ENCODE measurements at regions not wholly inside any gene's neighbourhood (a gene's known extent, or its start where the extent isn't known, plus 50 kb on each side); places are given as distances from the start of the nearest gene placed in this dataset.
A peak's percentile ranks its signal among the peaks of the same experiment; 100 is the strongest.

- Histone ChIP-seq H3K4me3 (ENCODE audit: low read depth in 1 of 5, low read length in 5 of 5) (no peak overlapping the region), H3K27ac (ENCODE audit: low read depth, low read length) (no peak overlapping the region), H3K27me3 (ENCODE audit: control insufficient read depth in 5 of 5, insufficient read depth in 4 of 5, low read length in 5 of 5) (no peaks in the 10 kb centered on the region), H3K9ac (ENCODE audit: low read length in 5 of 5) (no peak overlapping the region), H3K4me1 (ENCODE audit: control insufficient read depth in 5 of 5, insufficient read depth in 5 of 5, low read length in 5 of 5) (peaks cover 0 to 5% (median 0%) of the 10 kb centered on the region in 5 donors), H3K9me3 (ENCODE audit: control insufficient read depth in 5 of 5, low read length in 5 of 5) (no peaks in the 10 kb centered on the region), H3K36me3 (ENCODE audit: control insufficient read depth in 5 of 5, insufficient read depth in 5 of 5, low read length in 5 of 5) (no peaks in the 10 kb centered on the region)
Observed at GRCh38 chr6:90375681-90376439, 79.2 kb upstream of the BACH2 start.

- H3K27ac ChIP-seq (ENCODE audit: low read depth, low read length): no peak overlapping the region
- H3K36me3 ChIP-seq (ENCODE audit: control insufficient read depth in 5 of 5, insufficient read depth in 5 of 5, low read length in 5 of 5): no peaks in the 10 kb centered on the region
Observed at GRCh38 chr6:90374201-90374600, 77.6 kb upstream of the BACH2 start.

DNA sequence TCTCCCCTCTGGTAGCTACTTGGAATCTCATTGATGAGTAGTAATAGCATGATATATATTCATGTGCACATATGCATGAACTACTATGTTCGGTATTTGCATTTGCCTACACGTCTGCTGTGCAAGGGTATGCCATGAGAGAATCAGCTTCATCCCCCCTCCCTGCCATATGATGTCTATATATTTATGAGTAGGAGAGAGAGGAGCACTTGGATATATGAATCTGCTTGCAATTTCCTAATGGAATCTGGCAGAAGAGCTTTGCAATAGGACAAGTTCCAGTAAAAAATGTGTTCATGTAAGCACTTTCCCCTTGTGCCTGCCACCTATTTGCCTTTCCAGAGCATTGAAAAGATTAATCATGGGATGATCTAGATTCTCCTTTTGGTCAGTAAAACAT lies 76.2 kb upstream of the BACH2 start:
- H3K27ac ChIP-seq (ENCODE audit: low read depth, low read length): no peak overlapping the region
- no peaks in the 10 kb centered on the region for H3K36me3 ChIP-seq (ENCODE audit: control insufficient read depth in 5 of 5, insufficient read depth in 5 of 5, low read length in 5 of 5)
- H3K4me3 ChIP-seq (ENCODE audit: low read depth in 1 of 5, low read length in 5 of 5): no peak overlapping the region
- no peaks in the 10 kb centered on the region for H3K27me3 ChIP-seq (ENCODE audit: control insufficient read depth in 5 of 5, insufficient read depth in 4 of 5, low read length in 5 of 5)
- no peak overlapping the region for H3K9ac ChIP-seq (ENCODE audit: low read length in 5 of 5)
- peaks cover 0 to 15% (median 7%) of the 10 kb centered on the region in 5 donors for H3K4me1 ChIP-seq (ENCODE audit: control insufficient read depth in 5 of 5, insufficient read depth in 5 of 5, low read length in 5 of 5)
- H3K9me3 ChIP-seq (ENCODE audit: control insufficient read depth in 5 of 5, low read length in 5 of 5): no peaks in the 10 kb centered on the region

More at GRCh38 chr6:90374201-90374600, 77.6 kb upstream of the BACH2 start:
- H3K4me1 ChIP-seq (ENCODE audit: control insufficient read depth in 5 of 5, insufficient read depth in 5 of 5, low read length in 5 of 5): peaks cover 0 to 9% (median 3%) of the 10 kb centered on the region in 5 donors
- no peaks in the 10 kb centered on the region for H3K27me3 ChIP-seq (ENCODE audit: control insufficient read depth in 5 of 5, insufficient read depth in 4 of 5, low read length in 5 of 5)
- H3K9me3 ChIP-seq (ENCODE audit: control insufficient read depth in 5 of 5, low read length in 5 of 5): no peaks in the 10 kb centered on the region
- H3K4me3 ChIP-seq (ENCODE audit: low read depth in 1 of 5, low read length in 5 of 5): no peak overlapping the region
- H3K9ac ChIP-seq (ENCODE audit: low read length in 5 of 5): no peak overlapping the region

DNA sequence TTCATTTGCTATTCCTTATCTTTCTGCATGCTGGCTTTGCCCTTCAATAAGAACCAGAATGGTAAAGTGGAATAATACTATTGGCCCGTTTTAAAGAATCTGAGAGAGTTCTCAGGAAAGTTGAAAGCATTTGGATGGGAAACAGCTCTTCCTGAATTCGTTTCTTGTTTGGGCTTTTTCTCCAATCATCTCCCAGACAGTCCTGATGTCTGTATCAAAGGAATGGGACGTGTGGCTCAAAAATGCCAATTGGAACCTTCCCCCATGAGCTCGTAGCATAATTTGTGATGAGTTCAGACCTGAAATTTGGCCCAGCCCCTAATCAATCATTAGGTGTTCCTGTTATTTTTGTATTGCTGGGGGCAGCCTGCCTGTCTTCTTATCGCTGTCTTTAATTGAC lies 75.8 kb upstream of the BACH2 start:
- H3K27me3 ChIP-seq (ENCODE audit: control insufficient read depth in 5 of 5, insufficient read depth in 4 of 5, low read length in 5 of 5): no peaks in the 10 kb centered on the region
- no peaks in the 10 kb centered on the region for H3K36me3 ChIP-seq (ENCODE audit: control insufficient read depth in 5 of 5, insufficient read depth in 5 of 5, low read length in 5 of 5)
- peaks cover 0 to 15% (median 7%) of the 10 kb centered on the region in 5 donors for H3K4me1 ChIP-seq (ENCODE audit: control insufficient read depth in 5 of 5, insufficient read depth in 5 of 5, low read length in 5 of 5)
- no peak overlapping the region for H3K9ac ChIP-seq (ENCODE audit: low read length in 5 of 5)
- H3K27ac ChIP-seq (ENCODE audit: low read depth, low read length): no peak overlapping the region
- H3K4me3 ChIP-seq (ENCODE audit: low read depth in 1 of 5, low read length in 5 of 5): no peak overlapping the region
- no peaks in the 10 kb centered on the region for H3K9me3 ChIP-seq (ENCODE audit: control insufficient read depth in 5 of 5, low read length in 5 of 5)

DNA sequence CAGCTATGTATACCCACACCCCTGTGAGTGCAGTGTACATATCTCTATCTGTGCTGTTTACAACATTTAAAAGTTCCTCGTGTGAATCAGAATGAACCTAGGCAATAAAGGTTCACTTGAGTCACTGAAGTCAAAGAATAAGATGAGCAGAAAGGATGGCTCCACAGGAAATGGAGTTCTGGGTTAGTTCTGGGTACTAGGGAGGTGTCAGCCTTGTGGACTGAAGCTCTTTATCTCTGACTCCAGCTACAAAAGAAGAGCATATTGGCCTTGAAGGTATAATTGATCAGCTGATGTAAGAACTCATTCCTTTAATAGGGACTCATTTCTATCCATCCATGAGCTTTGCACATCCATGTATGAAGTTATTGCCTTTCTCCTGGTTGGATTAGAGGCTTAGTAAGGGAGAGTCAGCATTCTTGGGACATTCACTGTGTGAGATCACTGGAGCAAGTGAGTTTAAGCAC lies 73.9 kb upstream of the BACH2 start:
- Histone ChIP-seq H3K9me3 (ENCODE audit: control insufficient read depth in 5 of 5, low read length in 5 of 5) (no peaks in the 10 kb centered on the region), H3K4me1 (ENCODE audit: control insufficient read depth in 5 of 5, insufficient read depth in 5 of 5, low read length in 5 of 5) (peaks cover 0 to 12% (median 7%) of the 10 kb centered on the region in 5 donors), H3K27ac (ENCODE audit: low read depth, low read length) (no peak overlapping the region), H3K36me3 (ENCODE audit: control insufficient read depth in 5 of 5, insufficient read depth in 5 of 5, low read length in 5 of 5) (no peaks in the 10 kb centered on the region), H3K4me3 (ENCODE audit: low read depth in 1 of 5, low read length in 5 of 5) (no peak overlapping the region), H3K27me3 (ENCODE audit: control insufficient read depth in 5 of 5, insufficient read depth in 4 of 5, low read length in 5 of 5) (no peaks in the 10 kb centered on the region), H3K9ac (ENCODE audit: low read length in 5 of 5) (no peak overlapping the region)

GRCh38 chr6:90369651-90370050 lies 73.0 kb upstream of the BACH2 start:
- no peaks in the 10 kb centered on the region for H3K27me3 ChIP-seq (ENCODE audit: control insufficient read depth in 5 of 5, insufficient read depth in 4 of 5, low read length in 5 of 5)
- no peak overlapping the region for H3K27ac ChIP-seq (ENCODE audit: low read depth, low read length)
- H3K36me3 ChIP-seq (ENCODE audit: control insufficient read depth in 5 of 5, insufficient read depth in 5 of 5, low read length in 5 of 5): no peaks in the 10 kb centered on the region
- H3K9ac ChIP-seq (ENCODE audit: low read length in 5 of 5): no peak overlapping the region
- no peak overlapping the region for H3K4me3 ChIP-seq (ENCODE audit: low read depth in 1 of 5, low read length in 5 of 5)
- H3K9me3 ChIP-seq (ENCODE audit: control insufficient read depth in 5 of 5, low read length in 5 of 5): no peaks in the 10 kb centered on the region
- H3K4me1 ChIP-seq (ENCODE audit: control insufficient read depth in 5 of 5, insufficient read depth in 5 of 5, low read length in 5 of 5): peaks cover 0 to 12% (median 7%) of the 10 kb centered on the region in 5 donors

- peak overlapping the region; percentile 1 for H3K27ac ChIP-seq (ENCODE audit: low read depth, low read length)
- H3K4me3 ChIP-seq (ENCODE audit: low read depth in 1 of 5, low read length in 5 of 5): no peak overlapping the region
- H3K9me3 ChIP-seq (ENCODE audit: control insufficient read depth in 5 of 5, low read length in 5 of 5): no peaks in the 10 kb centered on the region
- peaks cover 0 to 12% (median 7%) of the 10 kb centered on the region in 5 donors for H3K4me1 ChIP-seq (ENCODE audit: control insufficient read depth in 5 of 5, insufficient read depth in 5 of 5, low read length in 5 of 5)
- no peak overlapping the region for H3K9ac ChIP-seq (ENCODE audit: low read length in 5 of 5)
- H3K27me3 ChIP-seq (ENCODE audit: control insufficient read depth in 5 of 5, insufficient read depth in 4 of 5, low read length in 5 of 5): no peaks in the 10 kb centered on the region
- no peaks in the 10 kb centered on the region for H3K36me3 ChIP-seq (ENCODE audit: control insufficient read depth in 5 of 5, insufficient read depth in 5 of 5, low read length in 5 of 5)
Observed at GRCh38 chr6:90369024-90369519, 72.4 kb upstream of the BACH2 start.

DNA sequence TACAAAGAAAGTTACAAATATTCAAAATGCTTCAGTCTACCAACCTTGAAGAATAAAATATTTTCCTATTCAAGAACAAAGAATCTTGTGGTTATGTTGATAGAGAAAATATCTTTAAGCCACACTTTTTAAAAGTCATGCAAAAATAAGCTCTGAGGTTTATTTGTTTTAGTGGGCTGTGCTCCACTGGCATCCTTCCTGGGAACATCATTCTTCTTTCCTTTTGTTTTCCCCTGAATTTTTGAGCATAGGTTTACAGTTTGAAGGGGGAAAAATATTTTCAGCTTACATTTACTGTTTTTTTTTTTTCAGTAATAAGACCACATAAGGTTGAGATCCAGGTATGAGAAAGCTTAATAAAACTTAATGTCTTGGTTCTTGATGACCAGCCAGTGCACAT lies 72.0 kb upstream of the BACH2 start:
- peak overlapping the region; percentile 1 for H3K27ac ChIP-seq (ENCODE audit: low read depth, low read length)

DNA sequence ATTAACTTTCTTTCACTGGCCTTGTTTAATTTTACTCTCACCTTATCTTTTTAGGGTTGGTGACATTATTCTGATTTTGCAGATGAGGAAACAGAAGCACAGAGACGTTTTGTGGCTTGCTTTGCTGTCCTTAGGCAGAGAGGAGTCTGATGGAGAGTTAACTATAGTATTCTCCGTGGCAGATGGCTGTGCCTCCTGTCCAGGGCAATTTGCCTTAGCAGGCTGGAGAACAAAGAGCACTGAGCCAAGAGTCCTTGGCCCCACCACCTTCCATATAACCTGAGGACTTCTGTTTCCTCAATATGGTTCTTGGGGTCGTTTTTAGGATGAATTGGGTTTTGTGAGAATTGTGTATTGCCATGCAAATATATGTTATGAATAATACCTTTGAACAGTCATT lies 71.4 kb upstream of the BACH2 start:
- Histone ChIP-seq H3K9me3 (ENCODE audit: control insufficient read depth in 5 of 5, low read length in 5 of 5) (no peaks in the 10 kb centered on the region), H3K27me3 (ENCODE audit: control insufficient read depth in 5 of 5, insufficient read depth in 4 of 5, low read length in 5 of 5) (no peaks in the 10 kb centered on the region), H3K4me1 (ENCODE audit: control insufficient read depth in 5 of 5, insufficient read depth in 5 of 5, low read length in 5 of 5) (peaks cover 0 to 12% (median 7%) of the 10 kb centered on the region in 5 donors), H3K9ac (ENCODE audit: low read length in 5 of 5) (no peak overlapping the region), H3K4me3 (ENCODE audit: low read depth in 1 of 5, low read length in 5 of 5) (no peak overlapping the region), H3K36me3 (ENCODE audit: control insufficient read depth in 5 of 5, insufficient read depth in 5 of 5, low read length in 5 of 5) (no peaks in the 10 kb centered on the region), H3K27ac (ENCODE audit: low read depth, low read length) (no peak overlapping the region)

More for the DNA sequence above, 72.0 kb upstream of the BACH2 start:
- no peak overlapping the region for H3K4me3 ChIP-seq (ENCODE audit: low read depth in 1 of 5, low read length in 5 of 5)
- peaks cover 0 to 12% (median 7%) of the 10 kb centered on the region in 5 donors for H3K4me1 ChIP-seq (ENCODE audit: control insufficient read depth in 5 of 5, insufficient read depth in 5 of 5, low read length in 5 of 5)
- no peak overlapping the region for H3K9ac ChIP-seq (ENCODE audit: low read length in 5 of 5)
- H3K9me3 ChIP-seq (ENCODE audit: control insufficient read depth in 5 of 5, low read length in 5 of 5): no peaks in the 10 kb centered on the region
- no peaks in the 10 kb centered on the region for H3K27me3 ChIP-seq (ENCODE audit: control insufficient read depth in 5 of 5, insufficient read depth in 4 of 5, low read length in 5 of 5)
- no peaks in the 10 kb centered on the region for H3K36me3 ChIP-seq (ENCODE audit: control insufficient read depth in 5 of 5, insufficient read depth in 5 of 5, low read length in 5 of 5)

- no peaks in the 10 kb centered on the region for H3K9me3 ChIP-seq (ENCODE audit: control insufficient read depth in 5 of 5, low read length in 5 of 5)
- peaks cover 0 to 12% (median 8%) of the 10 kb centered on the region in 5 donors for H3K4me1 ChIP-seq (ENCODE audit: control insufficient read depth in 5 of 5, insufficient read depth in 5 of 5, low read length in 5 of 5)
- no peak overlapping the region for H3K27ac ChIP-seq (ENCODE audit: low read depth, low read length)
- no peaks in the 10 kb centered on the region for H3K36me3 ChIP-seq (ENCODE audit: control insufficient read depth in 5 of 5, insufficient read depth in 5 of 5, low read length in 5 of 5)
- no peaks in the 10 kb centered on the region for H3K27me3 ChIP-seq (ENCODE audit: control insufficient read depth in 5 of 5, insufficient read depth in 4 of 5, low read length in 5 of 5)
- no peak overlapping the region for H3K9ac ChIP-seq (ENCODE audit: low read length in 5 of 5)
- no peak overlapping the region for H3K4me3 ChIP-seq (ENCODE audit: low read depth in 1 of 5, low read length in 5 of 5)
Observed at GRCh38 chr6:90365565-90366219, 69.0 kb upstream of the BACH2 start.
